GM18502 (cell line): ENCODE measurements at regions not wholly inside any gene's neighbourhood (a gene's known extent, or its start where the extent isn't known, plus 50 kb on each side); places are given as distances from the start of the nearest gene placed in this dataset.
"Not testable (repeated sequence)": the region's sequence is repeated elsewhere in the genome, so short reads cannot be mapped to it uniquely, and the experiment has no call there.

Experiments
- ATAC-seq: cut with Tn5 transposase; IDR thresholded peaks from one replicate; pipeline ENCODE4 v1.9.1; 2021; ENCODE audit warnings: mild to moderate bottlenecking; ENCODE audit not compliant: unreplicated experiment, poor library complexity

DNA sequence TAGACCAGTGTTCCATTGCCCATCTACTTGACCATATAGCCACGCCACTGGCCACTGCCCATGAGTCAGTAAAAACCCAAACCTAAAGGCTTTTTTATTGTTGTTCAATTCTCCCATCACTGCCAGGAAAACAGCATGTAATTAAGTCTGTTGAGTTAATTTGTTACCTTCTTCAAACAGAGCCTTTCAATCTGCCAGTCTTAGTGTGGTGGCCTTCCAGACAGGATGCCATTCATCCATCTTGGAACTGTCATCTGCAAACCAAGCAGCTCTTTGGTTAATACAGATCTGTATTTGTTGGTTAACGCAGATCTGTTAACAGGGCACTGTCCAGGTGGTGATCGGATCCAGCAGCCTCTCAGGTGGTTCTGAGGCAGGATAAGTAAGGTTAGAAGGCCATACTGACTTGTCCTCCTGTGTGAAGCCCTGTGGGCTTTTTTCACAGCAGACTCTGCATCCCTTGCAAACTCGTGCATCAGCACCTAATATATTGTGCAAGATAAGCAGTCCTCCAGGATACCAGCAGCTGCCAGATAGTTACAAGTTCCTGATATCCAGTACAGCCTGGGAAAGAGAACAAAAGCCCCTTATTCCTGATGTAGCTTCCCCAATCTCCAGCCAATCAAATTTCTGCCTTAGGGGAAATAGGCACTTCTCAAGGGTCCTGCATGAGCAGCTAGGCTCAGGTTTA lies 59.1 kb upstream of the DHRS4 start:
- no peak for ATAC-seq

GRCh38 chr14:23895053-23895419 lies 58.5 kb upstream of the DHRS4 start:
- no peak for ATAC-seq

DNA sequence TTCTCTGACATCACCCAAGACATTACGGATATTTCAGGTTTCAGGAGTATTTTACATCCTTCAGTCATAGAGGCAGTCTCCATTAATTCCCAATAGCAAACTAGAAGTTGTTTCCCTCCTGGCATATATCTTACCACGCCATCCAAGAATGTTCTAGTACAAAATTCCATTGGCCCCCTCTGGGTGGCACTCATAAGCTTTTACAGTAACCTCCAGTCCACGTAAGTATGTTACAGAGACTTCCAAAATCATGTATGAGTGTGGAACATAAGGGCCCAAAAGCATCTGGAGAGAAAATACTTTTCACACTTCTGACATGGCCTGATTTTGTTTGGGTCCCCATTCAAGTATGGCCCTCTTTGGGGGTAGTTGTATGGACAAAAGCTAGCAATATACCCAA lies 58.1 kb upstream of the DHRS4 start:
- no peak for ATAC-seq

DNA sequence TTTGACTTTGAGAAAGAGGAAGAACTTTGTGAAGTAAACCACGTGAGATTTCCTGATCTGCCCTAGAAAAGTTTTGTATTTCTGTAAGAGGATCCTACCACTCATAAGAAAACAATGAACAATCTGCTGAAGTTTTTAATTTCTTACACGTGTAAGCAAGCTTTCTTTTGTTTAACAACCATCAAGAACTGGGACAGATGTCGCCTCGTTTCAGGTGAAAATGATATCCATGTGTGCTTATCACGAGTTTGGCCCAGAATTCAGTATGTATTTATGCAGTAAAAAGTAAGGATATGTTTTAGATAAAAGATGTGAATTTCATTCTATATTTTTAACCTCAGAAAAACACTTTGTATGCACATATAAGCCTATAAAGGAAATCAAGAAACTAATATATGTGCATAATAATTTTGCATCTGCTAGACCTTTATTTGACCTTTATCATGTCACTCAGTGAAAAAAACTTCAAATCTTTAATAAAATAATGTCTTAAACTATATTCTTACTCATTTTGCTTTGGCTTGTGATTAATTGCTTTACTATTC lies 56.9 kb upstream of the DHRS4 start:
- no peak for ATAC-seq

GRCh38 chr14:23897291-23897690 lies 56.3 kb upstream of the DHRS4 start:
- not testable (repeated sequence) for ATAC-seq

DNA sequence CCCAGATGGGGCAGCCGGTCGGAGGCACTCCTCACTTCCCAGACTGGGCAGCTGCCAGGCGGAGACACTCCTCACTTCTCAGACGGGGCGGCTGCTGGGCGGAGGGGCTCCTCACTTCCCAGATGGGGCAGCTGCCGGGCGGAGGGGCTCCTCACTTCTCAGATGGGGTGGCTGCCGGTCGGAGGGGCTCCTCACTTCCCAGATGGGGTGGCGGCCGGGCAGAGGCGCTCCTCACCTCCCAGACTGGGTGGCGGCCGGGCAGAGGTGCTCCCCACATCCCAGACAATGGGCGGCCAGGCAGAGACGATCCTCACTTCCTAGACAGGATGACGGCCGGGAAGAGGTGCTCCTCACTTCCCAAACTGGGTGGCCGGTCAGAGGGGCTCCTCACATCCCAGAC lies 55.2 kb upstream of the DHRS4 start:
- not testable (repeated sequence) for ATAC-seq

GRCh38 chr14:23899788-23900187 lies 53.8 kb upstream of the DHRS4 start:
- no peak for ATAC-seq

DNA sequence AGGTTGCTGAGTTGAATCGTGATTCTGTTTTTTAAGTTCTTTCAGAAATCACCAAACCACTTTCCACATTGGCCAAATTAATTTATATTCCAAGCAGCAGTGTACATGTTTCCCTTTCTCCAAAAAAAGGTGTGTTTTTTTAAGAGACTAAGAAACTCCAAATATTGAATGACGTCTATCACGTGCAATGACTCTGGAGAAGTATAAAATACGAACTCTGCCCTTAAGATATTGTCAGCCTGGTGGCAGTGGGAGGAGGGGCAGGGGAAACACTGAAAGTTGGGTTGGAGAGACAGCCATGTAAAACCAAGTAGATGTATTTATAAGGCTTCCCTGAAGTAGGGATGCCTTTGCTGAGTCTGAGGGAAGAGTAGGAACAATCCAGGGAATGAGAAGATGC lies 50.1 kb upstream of the DHRS4 start:
- ATAC-seq: no peak
